ENCODE measurements at regions not wholly inside any gene's neighbourhood (a gene's known extent, or its start where the extent isn't known, plus 50 kb on each side); places are given as distances from the start of the nearest gene placed in this dataset.

DNA sequence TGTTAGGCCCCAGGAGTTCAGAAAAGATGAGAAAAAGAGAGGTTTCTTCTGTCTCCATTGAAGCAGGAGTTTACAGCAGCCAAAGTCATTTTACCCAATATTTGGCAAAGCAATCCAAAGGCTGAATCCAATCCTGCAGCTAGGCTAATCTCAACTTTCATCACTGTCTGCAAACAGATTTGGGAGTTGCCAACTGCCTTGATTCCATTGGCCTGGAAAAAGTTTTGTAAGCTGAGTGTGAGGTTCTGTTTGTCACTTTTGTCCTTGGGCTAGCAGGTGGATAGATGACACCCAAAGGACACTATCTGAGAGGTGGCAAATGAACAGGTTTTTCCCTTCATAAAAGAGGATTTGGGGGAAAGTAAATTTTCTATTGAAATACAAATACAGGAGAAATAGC lies 56.6 kb upstream of the SETBP1 start:
- H3K4me1 Mint-ChIP-seq = no peaks in the 10 kb centered on the region
- H3K27ac Mint-ChIP-seq = no peak overlapping the region
- no peak overlapping the region for H3K4me3 Mint-ChIP-seq
- no peaks in the 10 kb centered on the region for H3K9me3 Mint-ChIP-seq
- no peaks in the 10 kb centered on the region for H3K36me3 Mint-ChIP-seq
- H3K27me3 Mint-ChIP-seq = no peaks in the 10 kb centered on the region

DNA sequence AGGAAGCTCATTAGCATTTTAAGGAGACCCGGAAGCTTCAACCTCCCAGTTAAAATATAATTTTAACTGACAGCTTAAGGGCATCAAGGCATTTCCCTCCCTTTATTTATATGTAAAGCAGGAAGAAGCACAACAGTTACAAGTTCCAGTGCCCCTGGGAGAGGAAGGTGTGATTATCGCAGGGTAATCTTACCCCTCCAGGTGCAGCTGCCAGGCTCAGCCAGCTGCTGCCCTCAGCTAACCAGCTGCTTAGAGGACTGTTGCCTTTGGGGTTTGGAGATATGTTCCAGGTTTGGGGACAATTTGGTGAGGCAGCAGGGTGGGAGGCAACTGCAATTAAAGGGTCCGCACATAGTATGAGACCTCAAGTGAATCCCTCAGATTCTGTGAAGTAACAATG lies 55.3 kb upstream of the SETBP1 start:
- Mint-ChIP-seq H3K9me3 (no peaks in the 10 kb centered on the region), H3K27me3 (no peaks in the 10 kb centered on the region)

DNA sequence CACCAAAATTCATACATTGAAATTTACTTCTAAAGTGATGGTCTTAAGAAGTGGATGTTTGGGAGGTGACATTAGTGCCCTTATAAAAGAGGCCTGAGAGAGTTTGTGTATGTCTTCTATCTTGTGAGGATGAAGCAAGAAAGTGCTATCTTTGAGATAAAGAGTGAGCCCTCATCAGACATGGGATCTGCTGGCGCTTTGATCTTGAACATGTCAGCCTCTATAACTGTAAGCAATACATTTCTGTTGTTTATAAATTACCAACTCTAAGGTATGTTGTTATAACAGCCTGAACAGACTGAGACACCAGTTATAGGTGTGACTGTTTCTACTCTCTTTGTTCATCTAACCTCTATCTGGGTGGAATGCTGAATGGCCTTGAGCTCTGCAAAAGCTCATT lies 54.5 kb upstream of the SETBP1 start:
- H3K27me3 Mint-ChIP-seq = no peaks in the 10 kb centered on the region
- no peaks in the 10 kb centered on the region for H3K36me3 Mint-ChIP-seq
- no peak overlapping the region for H3K27ac Mint-ChIP-seq
- H3K4me3 Mint-ChIP-seq = no peak overlapping the region
- no peaks in the 10 kb centered on the region for H3K4me1 Mint-ChIP-seq
- H3K9me3 Mint-ChIP-seq = peaks cover 0 to 3% (median 0%) of the 10 kb centered on the region in 3 donors

More for the DNA sequence above, 55.3 kb upstream of the SETBP1 start:
- Mint-ChIP-seq H3K4me1 (no peaks in the 10 kb centered on the region), H3K36me3 (no peaks in the 10 kb centered on the region), H3K4me3 (no peak overlapping the region), H3K27ac (no peak overlapping the region)

DNA sequence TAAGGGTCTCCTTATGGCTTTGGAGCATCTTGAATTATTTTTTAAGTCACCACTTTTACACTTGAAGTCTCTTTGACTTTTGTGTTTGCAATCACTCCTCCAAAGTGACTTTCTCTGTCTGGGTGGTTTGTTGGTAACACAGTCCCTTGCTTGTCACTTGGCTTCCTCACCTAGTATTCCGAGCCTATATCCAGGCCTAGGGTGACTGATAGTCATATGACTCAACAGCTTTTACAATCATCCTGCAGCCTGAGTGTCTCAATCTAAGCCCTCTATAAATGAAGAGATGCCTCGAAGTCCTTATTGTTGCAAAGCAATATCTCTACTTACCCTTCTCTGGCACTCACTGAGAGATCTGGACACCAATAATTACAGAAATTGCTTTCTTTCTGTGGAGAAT lies 53.9 kb upstream of the SETBP1 start:
- Mint-ChIP-seq H3K36me3 (no peaks in the 10 kb centered on the region), H3K27me3 (no peaks in the 10 kb centered on the region), H3K4me1 (no peaks in the 10 kb centered on the region), H3K4me3 (no peak overlapping the region), H3K9me3 (peaks cover 0 to 3% (median 0%) of the 10 kb centered on the region in 3 donors), H3K27ac (no peak overlapping the region)

DNA sequence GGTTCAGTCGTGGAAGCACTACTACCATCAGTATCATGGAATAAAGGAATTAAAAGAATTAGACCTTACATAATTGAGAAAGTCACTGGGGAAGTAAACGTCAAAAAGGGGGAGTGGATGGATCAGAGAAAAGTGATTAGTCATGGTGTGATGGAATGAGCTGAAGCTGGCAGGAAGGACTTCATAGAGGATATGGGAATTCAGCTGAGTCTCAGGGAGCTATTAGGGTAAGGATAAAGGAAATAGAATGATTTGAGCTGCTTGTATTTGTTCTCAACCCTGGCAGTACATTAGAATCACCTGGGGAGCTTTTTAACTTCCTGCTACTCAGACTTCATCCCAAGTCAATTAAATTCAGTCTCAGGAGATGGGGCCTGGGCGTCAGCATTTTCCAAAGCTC lies 53.4 kb upstream of the SETBP1 start:
- H3K4me1 Mint-ChIP-seq = no peaks in the 10 kb centered on the region
- H3K4me3 Mint-ChIP-seq = no peak overlapping the region
- H3K36me3 Mint-ChIP-seq = no peaks in the 10 kb centered on the region
- H3K27ac Mint-ChIP-seq = no peak overlapping the region
- no peaks in the 10 kb centered on the region for H3K27me3 Mint-ChIP-seq
- H3K9me3 Mint-ChIP-seq = peaks cover 0 to 3% (median 0%) of the 10 kb centered on the region in 3 donors

DNA sequence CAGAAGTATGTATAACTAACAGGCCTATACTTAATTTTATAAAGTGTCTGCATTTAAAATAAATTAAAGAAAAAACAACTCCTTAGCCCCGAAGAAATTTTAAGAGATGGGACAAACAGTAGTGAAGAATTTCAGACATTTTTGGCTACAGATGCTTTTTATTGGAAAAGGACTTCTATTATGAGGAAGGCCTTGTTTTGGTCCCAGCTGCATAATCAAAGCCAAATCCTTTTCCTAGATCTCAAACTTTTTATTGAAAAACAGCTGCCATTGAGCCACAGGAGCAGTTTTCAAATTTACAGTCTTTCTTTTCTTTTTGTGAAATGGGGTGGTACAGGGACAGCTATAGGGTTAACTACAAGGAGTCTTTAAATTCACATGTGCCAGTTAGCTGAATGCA lies 51.3 kb upstream of the SETBP1 start:
- Mint-ChIP-seq H3K9me3 (peaks cover 0 to 3% (median 0%) of the 10 kb centered on the region in 3 donors), H3K4me1 (no peaks in the 10 kb centered on the region), H3K4me3 (no peak overlapping the region), H3K36me3 (no peaks in the 10 kb centered on the region), H3K27me3 (no peaks in the 10 kb centered on the region), H3K27ac (no peak overlapping the region)

DNA sequence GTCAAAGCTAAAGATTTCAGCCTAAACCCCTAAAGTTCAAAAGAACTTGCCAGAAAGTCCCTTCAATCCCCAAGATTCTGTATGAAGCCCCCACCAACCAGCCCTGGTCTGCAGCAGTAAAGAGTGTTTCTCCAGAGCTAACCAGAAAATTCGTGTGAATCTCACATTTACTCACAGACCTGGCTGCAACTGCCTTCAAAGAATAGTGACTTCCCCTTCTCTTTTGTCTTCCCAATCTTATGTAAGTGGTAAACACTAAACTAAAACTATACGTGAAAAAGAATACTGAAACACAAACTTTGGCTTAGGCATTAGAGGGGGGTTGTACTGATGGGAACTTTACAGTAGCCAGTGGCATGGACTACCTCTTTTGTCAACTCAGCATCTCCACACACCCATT lies 50.6 kb upstream of the SETBP1 start:
- peaks cover 0 to 3% (median 0%) of the 10 kb centered on the region in 3 donors for H3K9me3 Mint-ChIP-seq
- no peak overlapping the region for H3K27ac Mint-ChIP-seq
- no peak overlapping the region for H3K4me3 Mint-ChIP-seq

More for the DNA sequence above, 50.6 kb upstream of the SETBP1 start:
- Mint-ChIP-seq H3K36me3 (no peaks in the 10 kb centered on the region), H3K4me1 (no peaks in the 10 kb centered on the region), H3K27me3 (no peaks in the 10 kb centered on the region)
